KOPT-K1 (cell line): ENCODE measurements at regions not wholly inside any gene's neighbourhood (a gene's known extent, or its start where the extent isn't known, plus 50 kb on each side); places are given as distances from the start of the nearest gene placed in this dataset.
A peak's percentile ranks its signal among the peaks of the same experiment; 100 is the strongest.
"Not testable (repeated sequence)": the region's sequence is repeated elsewhere in the genome, so short reads cannot be mapped to it uniquely, and the experiment has no call there.

ENCODE experiments used
- H3K27ac ChIP-seq: fragments of 200-600 bp; sonication (generic); 2 replicates; pipeline ENCODE4 v1.5.1; 2016; ENCODE audit warnings: antibody characterized with exemption, mild to moderate bottlenecking, low read depth, low read length; ENCODE audit not compliant: poor library complexity, severe bottlenecking
- H3K36me3 ChIP-seq: fragments of 200-600 bp; sonication (generic); 2 replicates; pipeline ENCODE4 v1.5.1; 2017; ENCODE audit warnings: antibody characterized with exemption, mild to moderate bottlenecking, low read length, moderate library complexity; ENCODE audit not compliant: insufficient read depth
- H3K9me3 ChIP-seq: fragments of 200-600 bp; sonication (generic); 2 replicates; pipeline ENCODE4 v1.5.1; 2017; ENCODE audit warnings: antibody characterized with exemption, low read length, mild to moderate bottlenecking; ENCODE audit not compliant: insufficient read depth, poor library complexity, severe bottlenecking

DNA sequence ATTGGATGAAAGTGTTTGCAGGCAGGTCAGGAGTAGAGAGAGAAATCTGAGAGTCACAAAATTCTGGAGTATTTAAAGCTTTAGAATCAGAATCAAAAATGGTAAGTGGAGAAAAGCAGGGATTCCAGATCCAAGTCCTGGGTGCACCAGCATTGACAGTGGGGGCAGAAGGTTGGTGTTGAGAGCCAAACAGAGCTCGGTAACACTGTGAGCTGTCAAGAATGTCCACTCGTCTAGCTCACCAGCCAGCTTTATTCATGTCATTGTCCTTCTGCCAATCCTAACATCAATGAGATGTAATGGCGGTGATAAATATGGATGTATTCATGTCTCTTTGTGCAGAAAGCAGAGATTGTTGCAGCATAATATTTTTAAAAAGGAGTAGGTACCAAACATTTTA lies 128.8 kb downstream of the KLF6 start:
- H3K36me3 ChIP-seq: no peaks in the 10 kb centered on the region
- no peak overlapping the region for H3K27ac ChIP-seq
- H3K9me3 ChIP-seq: no peaks in the 10 kb centered on the region

- Histone ChIP-seq H3K36me3 (no peaks in the 10 kb centered on the region), H3K27ac (peak overlapping the region; percentile 23)
Observed at GRCh38 chr10:3655528-3655927, 129.5 kb downstream of the KLF6 start.

DNA sequence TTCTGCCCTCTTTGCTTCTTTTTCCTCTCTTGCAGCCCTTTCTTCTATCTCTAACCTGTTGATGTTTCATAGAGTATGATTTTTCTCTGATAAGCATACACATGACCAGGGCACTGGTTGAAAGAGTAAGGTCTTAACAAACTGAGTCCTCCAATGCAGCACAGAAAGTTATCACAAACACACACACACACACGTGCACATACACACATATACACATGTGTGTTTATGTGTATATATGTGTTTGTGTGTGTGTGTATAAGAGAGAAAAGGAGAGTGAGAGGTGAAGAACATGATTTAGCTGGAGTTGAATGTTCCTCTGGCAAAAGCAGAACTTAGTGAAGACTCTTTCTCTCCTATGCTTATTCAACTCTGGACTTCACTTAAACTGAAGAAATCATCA lies 130.0 kb downstream of the KLF6 start:
- Histone ChIP-seq H3K36me3 (no peaks in the 10 kb centered on the region), H3K27ac (peak overlapping the region; percentile 23), H3K9me3 (no peaks in the 10 kb centered on the region)

More at GRCh38 chr10:3655528-3655927, 129.5 kb downstream of the KLF6 start:
- no peaks in the 10 kb centered on the region for H3K9me3 ChIP-seq

DNA sequence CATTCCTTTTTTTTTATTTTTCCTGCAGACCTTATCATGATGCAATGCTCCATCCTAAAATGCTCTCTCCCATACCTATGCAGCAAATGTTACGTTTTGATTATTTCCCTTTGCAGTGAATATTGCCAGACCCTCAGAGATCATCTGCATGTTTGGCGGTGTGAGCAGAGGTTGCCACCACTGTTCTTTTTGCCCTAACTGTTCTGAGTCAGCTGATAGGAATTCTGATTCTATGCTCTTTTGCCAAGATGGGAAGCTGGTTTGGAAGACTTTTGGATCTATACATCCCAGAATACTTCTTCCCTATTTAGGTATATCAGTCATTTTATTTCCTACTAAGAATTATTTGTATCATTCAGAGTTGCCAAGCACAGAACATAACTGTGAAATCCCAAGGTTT lies 130.5 kb downstream of the KLF6 start:
- Histone ChIP-seq H3K36me3 (no peaks in the 10 kb centered on the region), H3K27ac (peak overlapping the region; percentile 23), H3K9me3 (no peaks in the 10 kb centered on the region)

GRCh38 chr10:3653303-3653702 lies 131.7 kb downstream of the KLF6 start:
- H3K36me3 ChIP-seq, H3K9me3 ChIP-seq: not testable (repeated sequence)
- H3K27ac ChIP-seq: peak overlapping the region; percentile 25

DNA sequence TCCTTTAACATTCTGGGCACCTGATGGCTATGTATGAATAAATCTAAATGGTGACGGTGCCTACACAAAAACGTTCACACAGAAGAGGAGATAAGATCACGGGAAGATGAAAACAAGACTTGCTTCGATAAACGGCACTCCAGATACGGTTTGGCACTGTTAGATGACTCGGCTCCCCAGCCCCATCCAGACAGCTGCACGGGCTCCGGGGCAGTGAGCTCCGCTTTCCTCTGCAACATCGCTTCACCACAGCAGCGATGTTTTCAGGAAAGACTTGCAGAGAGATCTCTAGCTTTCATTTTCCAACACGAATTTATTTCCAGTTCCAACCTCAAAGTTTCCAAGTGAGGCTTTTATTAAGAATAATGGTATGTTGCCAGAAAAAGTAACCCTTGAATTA lies 132.1 kb downstream of the KLF6 start:
- H3K27ac ChIP-seq: peak overlapping the region; percentile 25
- no peaks in the 10 kb centered on the region for H3K36me3 ChIP-seq
- no peaks in the 10 kb centered on the region for H3K9me3 ChIP-seq

- Histone ChIP-seq H3K9me3 (no peaks in the 10 kb centered on the region), H3K27ac (no peak overlapping the region), H3K36me3 (no peaks in the 10 kb centered on the region)
Observed at GRCh38 chr10:3651969-3652653, 132.9 kb downstream of the KLF6 start.

GRCh38 chr10:3648576-3648975 lies 136.4 kb downstream of the KLF6 start:
- Histone ChIP-seq H3K27ac (no peak overlapping the region), H3K36me3 (no peaks in the 10 kb centered on the region), H3K9me3 (no peaks in the 10 kb centered on the region)

DNA sequence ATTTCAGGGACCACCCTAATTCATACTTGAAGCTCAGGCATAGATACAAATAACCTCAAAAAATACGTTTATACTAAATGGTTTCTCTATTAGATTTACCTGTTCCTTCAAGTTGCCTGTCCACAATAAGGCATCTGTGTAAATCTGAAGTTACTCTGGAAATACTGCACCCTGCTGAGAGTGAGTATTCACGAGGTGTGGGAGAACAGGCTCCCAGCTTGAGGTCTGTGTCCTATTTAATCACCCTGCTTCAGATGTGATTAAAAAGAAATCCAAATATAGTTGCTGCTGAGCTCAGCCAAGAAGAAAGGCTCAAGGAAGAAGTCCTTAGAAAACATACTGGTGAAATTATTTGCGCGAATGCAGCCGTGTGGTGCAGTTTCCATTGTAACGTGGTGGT lies 136.8 kb downstream of the KLF6 start:
- Histone ChIP-seq H3K27ac (no peak overlapping the region), H3K9me3 (no peaks in the 10 kb centered on the region), H3K36me3 (no peaks in the 10 kb centered on the region)

GRCh38 chr10:3647074-3647473 lies 137.9 kb downstream of the KLF6 start:
- no peaks in the 10 kb centered on the region for H3K36me3 ChIP-seq
- no peak overlapping the region for H3K27ac ChIP-seq
- no peaks in the 10 kb centered on the region for H3K9me3 ChIP-seq

- Histone ChIP-seq H3K36me3 (no peaks in the 10 kb centered on the region), H3K9me3 (no peaks in the 10 kb centered on the region), H3K27ac (no peak overlapping the region)
Observed at GRCh38 chr10:3645406-3645805, 139.6 kb downstream of the KLF6 start.

- Histone ChIP-seq H3K27ac (no peak overlapping the region), H3K9me3 (no peaks in the 10 kb centered on the region), H3K36me3 (no peaks in the 10 kb centered on the region)
Observed at GRCh38 chr10:3640816-3641215, 144.2 kb downstream of the KLF6 start.

- Histone ChIP-seq H3K9me3 (no peaks in the 10 kb centered on the region), H3K36me3 (no peaks in the 10 kb centered on the region), H3K27ac (no peak overlapping the region)
Observed at GRCh38 chr10:3639546-3639945, 145.5 kb downstream of the KLF6 start.

DNA sequence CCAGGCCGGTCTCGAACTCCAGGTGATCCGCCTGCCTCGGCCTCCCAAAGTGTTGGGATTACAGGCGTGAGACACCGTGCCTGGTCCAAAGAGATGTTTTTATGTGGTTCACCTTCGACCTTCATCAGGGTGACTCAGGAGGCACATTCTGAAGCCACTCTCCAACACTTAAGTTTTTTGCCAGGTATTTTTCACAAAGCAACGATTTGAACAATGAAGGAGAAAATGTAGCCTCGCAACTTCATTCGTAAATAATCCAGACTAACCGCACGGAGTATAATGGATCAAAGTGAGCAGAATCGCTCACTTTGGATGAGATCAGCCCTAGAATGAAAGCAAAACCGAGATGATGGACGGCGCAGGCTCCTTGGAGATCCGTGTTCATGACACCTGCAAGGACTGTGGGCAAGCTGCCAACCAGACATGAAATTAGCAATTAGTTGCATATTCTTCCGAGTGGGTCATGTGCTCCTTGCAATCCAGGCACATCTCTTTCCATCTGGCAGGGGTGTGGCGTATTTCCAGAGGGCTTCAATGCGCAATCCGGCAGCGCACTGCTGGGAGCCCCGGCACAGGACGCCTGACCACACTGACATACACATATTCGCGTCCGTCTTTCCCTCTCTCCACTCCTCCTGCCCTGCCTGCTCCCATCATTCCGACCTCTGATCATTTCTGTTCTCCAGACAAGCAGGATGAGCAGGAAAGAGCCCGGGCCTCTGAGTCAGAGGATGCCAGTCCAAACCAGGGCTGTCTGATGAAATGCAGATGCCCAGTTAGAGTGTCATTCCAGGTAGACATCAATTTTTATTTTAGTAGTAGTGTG lies 148.4 kb downstream of the KLF6 start:
- H3K27ac ChIP-seq: no peak overlapping the region
- H3K36me3 ChIP-seq: no peaks in the 10 kb centered on the region
- no peaks in the 10 kb centered on the region for H3K9me3 ChIP-seq

DNA sequence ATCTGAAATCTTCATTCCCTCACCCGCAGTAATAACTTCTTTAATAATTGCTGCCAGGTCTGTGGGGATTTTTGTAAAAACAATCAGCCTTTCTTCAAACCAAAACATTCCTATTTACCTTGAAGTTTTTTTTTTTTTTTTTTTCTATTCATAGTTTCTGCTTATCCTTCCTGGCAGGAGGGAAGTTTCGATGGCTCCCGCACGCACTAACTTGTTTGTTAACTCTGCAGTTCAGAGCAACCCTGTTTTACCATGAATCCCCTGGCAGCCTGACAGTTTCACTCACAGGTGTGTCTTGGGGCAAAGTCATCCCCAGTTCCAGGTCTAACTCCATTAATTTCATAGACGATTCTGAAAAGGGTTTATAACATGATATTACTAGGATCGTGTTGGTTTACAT lies 149.3 kb downstream of the KLF6 start:
- Histone ChIP-seq H3K27ac (no peak overlapping the region), H3K36me3 (no peaks in the 10 kb centered on the region), H3K9me3 (no peaks in the 10 kb centered on the region)

- H3K9me3 ChIP-seq: no peaks in the 10 kb centered on the region
- H3K36me3 ChIP-seq: no peaks in the 10 kb centered on the region
- H3K27ac ChIP-seq: no peak overlapping the region
Observed at GRCh38 chr10:3635211-3635671, 149.8 kb downstream of the KLF6 start.
